ENCODE measurements at regions not wholly inside any gene's neighbourhood (a gene's known extent, or its start where the extent isn't known, plus 50 kb on each side); places are given as distances from the start of the nearest gene placed in this dataset.
"Not testable (repeated sequence)": the region's sequence is repeated elsewhere in the genome, so short reads cannot be mapped to it uniquely, and the experiment has no call there.

DNA sequence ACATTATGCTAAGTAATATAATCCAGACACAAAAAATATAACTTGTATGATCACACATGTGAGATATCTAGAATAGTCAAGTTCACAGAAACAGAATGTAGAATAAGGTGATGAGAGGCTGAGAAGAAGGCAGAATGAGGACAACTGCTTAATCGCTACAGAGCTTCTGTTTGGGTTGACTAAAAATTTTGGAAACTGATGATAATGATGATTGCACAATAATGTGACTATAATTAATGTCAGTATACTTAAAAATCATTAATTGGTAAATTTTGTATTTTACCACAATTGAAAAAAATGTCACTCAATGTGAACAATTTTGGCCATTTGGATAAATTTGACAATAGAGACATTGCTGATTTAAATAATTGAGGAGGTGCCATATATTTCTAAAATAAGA lies 1374.4 kb upstream of the CDH8 start:
- DNase-seq = no peak

DNA sequence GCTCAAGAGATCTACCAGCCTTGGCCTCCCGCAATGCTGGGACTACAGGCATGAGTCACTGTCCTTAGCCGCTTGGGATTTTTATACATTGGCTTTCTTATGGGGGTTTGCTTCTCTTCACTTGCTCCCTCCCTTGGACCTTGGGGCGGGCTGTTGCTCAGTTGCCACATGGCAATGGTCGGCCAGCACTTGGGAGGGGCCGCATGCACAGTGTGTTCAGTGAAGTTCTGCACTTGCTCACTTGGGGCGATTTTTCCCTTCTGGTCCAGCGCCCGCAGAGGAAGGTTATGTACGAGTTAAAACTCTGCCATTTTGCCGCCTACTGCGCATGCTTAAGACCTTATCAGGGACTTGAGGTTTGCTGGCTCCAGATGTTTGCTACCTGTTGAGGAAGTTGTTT lies 1367.6 kb upstream of the CDH8 start:
- no peak for DNase-seq

DNA sequence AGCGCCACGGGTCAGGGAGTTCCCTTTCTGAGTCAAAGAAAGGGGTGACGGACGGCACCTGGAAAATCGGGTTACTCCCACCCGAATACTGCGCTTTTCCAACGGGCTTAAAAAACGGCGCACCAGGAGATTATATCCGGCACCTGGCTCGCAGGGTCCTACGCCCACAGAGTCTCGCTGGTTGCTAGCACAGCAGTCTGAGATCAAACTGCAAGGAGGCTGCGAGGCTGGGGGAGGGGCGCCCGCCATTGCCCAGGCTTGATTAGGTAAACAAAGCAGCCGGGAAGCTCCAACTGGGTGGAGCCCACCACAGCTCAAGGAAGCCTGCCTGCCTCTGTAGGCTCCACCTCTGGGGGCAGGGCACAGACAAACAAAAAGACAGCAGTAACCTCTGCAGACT lies 1352.0 kb upstream of the CDH8 start:
- DNase-seq = not testable (repeated sequence)

DNA sequence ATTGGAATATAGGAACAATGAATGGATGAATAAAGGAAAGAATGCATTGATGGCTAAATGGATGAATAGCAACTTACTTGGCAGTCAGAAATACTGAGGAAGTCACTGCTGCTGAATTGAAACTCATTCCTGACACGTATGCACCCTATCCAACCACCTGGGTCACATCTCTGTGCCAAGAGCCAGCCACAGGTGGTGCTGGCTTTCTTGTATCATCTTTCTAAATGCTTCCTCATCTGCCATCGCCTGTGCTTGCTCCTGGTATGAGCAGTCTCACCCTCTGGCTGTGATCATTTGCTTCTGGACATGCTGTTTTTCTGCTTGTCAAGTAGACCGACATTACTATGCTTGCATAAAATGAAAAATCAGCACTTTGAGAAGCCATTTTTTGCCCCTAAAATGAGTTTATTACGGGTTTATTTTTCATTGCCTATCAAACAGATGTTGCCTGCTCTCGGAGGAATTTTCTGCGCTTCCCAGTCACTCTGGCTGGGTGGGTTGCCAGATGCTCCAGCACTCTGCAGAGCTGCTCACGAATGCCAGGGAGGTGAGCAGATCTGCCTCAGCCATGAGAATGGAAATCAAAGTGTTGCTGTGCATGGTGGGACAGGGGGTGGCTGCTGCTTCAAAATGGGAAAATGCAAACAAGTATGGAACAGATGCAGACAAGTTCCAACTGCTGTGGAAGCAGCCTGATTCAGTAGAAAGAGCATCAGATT lies 1349.6 kb upstream of the CDH8 start:
- DNase-seq = no peak

DNA sequence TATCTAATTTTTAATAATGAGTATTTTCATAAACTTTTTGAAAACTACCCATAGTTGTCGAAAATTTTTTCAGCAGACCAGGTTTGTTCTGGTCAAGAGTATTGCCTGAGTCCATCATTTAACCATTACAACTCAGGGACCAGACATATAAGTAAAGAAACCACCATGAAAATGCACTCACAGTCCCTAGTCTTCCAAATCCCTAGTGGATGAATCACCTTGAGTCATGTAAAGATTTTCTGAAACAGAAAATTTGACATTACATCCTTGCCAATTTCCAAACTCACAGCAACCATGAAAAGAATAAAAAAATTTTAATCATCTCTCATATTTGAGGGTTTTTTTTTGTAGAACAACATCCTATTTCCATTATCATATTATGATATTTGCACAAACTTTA lies 1337.5 kb upstream of the CDH8 start:
- no peak for DNase-seq

GRCh38 chr16:63372815-63373214 lies 1336.6 kb upstream of the CDH8 start:
- no peak for DNase-seq

DNA sequence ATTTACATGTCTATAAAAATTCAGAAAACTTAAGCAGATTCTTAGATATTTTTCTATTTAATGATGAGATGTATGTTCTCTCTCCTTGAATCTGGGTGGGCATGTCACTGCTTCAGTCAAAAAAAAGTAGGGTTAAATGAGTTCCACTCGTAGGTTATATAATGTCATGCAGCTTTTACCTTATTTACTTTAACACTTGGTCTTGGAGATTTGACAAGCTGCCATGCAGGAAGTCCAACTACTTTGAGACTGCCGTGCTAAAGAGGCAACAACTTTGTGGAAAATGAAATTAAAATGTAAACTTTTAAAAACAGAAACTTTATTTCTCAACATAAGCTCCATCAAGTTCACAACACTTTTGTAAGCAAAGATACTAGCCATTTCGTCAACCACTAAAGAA lies 1336.0 kb upstream of the CDH8 start:
- no peak for DNase-seq

DNA sequence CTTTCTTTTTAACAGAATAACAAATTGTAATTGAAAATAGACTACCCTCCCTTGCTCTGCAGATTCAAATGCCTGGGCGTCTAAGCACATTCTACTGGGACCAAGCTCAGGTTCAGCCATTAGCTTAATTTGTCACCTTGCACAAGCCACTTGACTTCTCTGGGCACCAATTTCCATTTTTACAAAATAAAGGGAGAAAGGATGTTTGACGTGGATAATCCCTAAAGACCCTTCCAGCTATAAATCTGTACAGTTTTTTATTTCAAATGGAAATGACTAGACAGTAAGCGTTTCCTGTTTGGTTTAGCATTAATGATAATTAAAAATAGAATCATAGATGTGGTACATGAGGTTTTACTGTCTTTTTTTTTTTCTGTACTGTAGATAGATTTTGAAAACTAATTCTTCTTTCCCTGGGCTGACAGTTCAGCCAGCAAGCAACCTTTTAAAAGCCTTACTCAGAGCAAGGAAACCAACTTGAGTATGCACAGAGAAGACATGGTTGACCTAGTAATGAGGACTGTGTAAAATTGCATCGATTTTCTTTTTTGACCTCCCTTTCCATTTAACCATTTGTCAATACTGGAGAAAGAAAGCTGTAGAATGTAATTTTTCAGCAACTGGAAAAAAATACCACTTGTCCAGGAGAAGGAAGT lies 1329.5 kb upstream of the CDH8 start:
- peak; percentile 32 for DNase-seq

GRCh38 chr16:63363738-63364137 lies 1327.5 kb upstream of the CDH8 start:
- no peak for DNase-seq

DNA sequence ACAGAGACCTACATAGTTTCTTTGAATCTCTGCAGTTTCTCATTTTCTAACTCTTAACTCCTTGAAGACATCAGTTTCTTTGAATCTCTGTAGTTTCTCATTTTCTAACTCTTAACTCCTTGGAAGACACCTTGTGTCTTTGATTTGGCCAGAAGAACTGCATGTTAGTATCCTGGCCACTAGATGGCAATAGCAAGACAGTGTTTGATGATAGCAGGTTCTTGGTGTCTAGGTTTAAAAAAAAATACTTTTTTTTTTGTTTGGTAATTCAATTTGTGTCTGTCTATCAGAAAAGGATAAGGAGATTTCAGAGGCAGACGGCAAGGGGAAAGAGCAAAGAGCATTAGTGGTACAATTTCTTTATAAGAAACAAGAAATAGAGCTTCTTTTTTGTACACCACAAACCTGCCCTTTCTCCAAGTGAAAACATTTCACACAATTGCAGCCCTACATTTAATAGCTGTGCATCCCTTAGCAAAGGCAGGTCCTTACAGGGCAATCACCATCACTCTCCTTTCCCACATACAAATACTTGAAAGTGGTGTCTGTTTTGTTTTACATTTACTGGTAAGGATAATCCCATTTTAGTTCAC lies 1324.9 kb upstream of the CDH8 start:
- peak; percentile 61 for DNase-seq

DNA sequence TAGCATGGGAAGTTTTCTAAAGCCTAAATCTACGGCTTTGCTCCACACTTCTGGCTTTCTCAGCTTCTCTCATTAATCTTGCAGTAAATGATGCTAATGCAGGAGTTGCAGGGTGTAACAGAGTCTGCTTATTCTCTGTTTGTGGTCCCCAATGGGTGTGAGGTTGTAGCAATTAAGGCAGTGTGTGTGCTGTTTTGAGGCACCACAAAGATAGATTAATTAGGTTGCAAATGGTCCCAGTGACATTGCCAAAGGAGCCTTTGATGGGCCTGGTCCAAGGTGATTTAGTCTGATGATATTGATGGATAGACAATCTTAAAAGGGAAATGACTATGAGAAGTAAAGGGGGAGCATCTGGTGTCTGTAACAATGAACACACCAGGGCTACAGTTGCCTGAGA lies 1313.7 kb upstream of the CDH8 start:
- DNase-seq = no peak

- DNase-seq = no peak
Measured at GRCh38 chr16:63346000-63346399, 1309.8 kb upstream of the CDH8 start.

DNA sequence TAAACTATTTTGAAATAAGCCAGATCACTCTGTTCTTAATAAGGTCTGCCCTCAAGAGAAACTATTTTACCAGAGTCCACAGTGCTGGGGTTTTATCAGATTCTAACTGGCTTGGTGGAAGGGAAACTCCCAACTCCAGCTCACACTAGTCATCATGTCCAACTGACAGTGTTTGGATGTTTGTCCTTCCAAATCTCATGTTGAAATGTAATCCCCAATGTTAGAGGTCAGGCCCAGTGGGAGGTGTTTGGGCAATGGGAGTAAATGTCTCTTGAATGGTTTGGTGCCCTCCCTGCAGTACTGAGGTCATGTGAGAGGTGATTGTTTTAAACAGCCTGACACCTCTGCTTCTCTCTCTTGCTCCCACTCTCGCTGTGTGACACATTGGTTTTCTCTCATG lies 1301.0 kb upstream of the CDH8 start:
- DNase-seq = no peak

DNA sequence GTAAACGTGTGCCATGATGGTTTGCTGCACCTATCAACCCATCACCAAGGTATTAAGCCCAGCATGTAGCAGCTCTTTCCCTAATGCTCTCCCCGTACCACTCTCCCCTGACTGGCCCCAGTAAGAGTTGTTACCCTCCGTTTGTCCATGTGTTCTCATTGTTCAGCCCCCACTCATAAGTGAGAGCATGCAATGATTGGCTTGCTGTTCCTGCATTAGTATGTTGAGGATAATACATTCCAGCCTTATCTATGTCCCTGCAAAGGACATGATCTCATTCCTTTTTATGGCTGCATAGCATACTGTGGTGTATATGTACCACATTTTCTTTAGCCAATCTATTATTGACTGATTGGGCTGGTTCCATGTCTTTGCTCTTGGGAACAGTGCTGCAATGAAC lies 1294.9 kb upstream of the CDH8 start:
- no peak for DNase-seq

GRCh38 chr16:63326736-63327339 lies 1290.6 kb upstream of the CDH8 start:
- no peak for DNase-seq

GRCh38 chr16:63323722-63324705 lies 1287.8 kb upstream of the CDH8 start:
- no peak for DNase-seq

GRCh38 chr16:63323055-63323454 lies 1286.8 kb upstream of the CDH8 start:
- DNase-seq = no peak

DNA sequence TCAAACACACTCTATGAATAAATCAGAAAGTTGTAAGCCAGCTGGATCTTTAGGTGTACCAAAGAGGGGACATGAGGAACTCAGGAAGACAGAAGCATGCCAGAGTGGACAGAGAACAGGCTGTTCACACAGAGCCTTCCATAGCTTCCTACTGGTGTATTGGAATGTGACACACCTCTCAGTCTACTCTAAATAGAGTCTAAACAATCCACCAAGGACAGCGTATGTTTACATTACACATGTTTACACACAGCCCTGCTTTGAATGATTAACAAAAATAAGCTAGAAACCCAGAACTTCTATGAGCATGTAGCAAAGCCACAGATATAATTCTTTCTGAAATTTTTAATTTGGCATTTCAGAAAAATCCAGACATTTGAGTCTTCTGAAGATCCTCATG lies 1279.0 kb upstream of the CDH8 start:
- no peak for DNase-seq

DNA sequence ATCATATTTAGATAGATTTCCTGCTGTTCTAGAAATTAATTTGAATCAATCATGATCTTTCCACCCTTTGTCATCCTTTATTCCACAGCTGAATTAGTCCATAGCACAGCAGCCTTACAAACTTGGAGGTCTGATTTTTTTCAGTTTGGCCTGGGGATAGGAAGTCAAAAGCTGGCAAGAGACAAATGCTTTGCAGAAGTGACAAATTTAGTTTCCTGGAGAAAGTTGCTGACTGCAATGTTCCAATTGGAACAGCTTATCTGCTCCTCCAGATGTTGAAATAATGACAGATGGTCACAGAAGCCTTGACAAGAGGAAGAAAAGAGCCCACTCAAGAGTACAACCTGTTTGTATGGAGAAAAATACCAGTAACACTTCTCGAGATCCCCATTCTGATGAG lies 1276.1 kb upstream of the CDH8 start:
- no peak for DNase-seq

DNA sequence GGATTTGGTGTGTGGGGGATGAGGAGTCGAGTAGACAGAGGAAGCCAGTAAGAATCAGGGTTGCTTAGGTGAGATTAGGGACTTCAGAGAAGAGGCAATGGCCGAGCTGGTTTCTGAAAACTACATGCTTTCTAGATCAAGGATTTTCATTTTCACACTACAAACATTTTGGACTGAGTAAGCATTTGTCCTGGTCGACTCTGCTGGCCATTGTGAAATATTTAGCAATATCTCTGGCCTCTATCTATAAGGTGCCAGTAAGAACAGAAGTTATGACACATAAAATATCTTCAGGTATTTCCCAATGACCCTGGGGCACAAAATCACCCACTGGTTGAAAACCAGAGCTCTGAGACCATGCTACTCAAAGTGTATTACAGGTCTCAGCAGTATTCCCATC lies 1275.1 kb upstream of the CDH8 start:
- no peak for DNase-seq

- no peak for DNase-seq
Measured at GRCh38 chr16:63302811-63303210, 1266.6 kb upstream of the CDH8 start.

DNA sequence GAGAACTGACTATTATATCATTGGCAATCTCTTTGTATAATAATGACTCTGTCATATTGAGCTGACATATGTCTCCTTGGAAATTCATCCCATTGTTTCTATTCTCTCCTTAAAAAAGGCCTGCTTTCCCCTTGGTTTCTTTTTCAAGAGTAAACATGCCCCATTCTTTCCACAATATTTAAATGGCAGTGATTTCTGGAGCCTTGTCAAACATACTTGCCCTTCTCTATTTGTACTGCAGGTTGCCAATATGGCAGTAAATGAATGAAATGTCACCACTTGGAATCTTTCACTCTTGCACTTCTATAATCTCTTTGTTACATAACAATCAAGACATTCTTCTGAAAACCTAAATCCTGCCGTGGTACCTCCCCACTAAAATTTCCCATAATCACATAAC lies 1265.1 kb upstream of the CDH8 start:
- DNase-seq = no peak

- DNase-seq = no peak
Measured at GRCh38 chr16:63298993-63299392, 1262.8 kb upstream of the CDH8 start.
